ENCODE measurements at regions not wholly inside any gene's neighbourhood (a gene's known extent, or its start where the extent isn't known, plus 50 kb on each side); places are given as distances from the start of the nearest gene placed in this dataset.
"Not testable (repeated sequence)": the region's sequence is repeated elsewhere in the genome, so short reads cannot be mapped to it uniquely, and the experiment has no call there.

DNA sequence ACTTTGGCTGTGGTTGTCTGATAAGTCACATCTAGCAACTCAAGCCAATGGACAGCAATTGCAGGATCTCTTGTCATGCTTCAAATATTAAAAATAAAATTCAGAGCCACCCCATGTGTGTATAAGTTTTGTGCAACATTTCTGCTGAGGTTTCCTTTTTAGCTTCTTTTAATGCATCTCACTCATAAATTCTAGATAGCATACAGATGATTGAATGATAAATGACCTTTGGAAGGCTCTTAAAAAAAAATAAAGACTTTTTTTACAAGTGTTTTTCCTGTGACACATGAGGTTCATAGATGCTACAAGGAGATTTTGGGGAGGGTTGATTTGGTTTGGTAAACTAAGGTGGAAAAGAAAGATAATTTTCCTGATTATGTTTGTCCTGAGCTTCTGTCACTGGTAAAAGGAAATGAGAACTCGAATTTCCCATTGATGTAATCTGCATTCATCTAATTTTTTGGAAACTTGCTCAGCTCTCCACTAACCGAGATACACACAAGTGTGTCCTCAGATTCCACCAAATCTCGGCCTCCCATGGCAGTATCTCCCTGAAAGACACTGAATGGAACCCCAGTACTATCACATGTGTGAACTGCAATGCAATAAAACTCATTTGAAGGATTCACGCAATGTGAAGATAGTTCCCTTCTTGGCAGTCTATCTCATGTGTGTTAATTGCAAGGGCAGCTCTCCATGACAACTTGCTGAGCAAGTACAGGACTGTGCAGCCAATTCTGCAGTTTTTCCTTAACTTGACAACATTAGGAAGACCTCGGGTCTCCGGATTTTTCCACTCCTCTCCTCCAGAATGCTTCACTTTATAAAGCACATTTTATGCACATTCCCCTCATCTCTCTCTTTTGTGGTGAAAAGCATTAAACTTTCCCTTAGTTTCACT, 185.4 kb upstream of the PFKP start:
- Histone ChIP-seq H3K4me1 (no peaks in the 10 kb centered on the region), H3K4me3 (no peak overlapping the region), H3K27ac (no peak overlapping the region), H3K9me3 (no peaks in the 10 kb centered on the region), H3K36me3 (no peaks in the 10 kb centered on the region), H3K27me3 (peaks cover 0 to 12% of the 10 kb centered on the region in 2 donors)
- TF ChIP-seq, protein P1, sequence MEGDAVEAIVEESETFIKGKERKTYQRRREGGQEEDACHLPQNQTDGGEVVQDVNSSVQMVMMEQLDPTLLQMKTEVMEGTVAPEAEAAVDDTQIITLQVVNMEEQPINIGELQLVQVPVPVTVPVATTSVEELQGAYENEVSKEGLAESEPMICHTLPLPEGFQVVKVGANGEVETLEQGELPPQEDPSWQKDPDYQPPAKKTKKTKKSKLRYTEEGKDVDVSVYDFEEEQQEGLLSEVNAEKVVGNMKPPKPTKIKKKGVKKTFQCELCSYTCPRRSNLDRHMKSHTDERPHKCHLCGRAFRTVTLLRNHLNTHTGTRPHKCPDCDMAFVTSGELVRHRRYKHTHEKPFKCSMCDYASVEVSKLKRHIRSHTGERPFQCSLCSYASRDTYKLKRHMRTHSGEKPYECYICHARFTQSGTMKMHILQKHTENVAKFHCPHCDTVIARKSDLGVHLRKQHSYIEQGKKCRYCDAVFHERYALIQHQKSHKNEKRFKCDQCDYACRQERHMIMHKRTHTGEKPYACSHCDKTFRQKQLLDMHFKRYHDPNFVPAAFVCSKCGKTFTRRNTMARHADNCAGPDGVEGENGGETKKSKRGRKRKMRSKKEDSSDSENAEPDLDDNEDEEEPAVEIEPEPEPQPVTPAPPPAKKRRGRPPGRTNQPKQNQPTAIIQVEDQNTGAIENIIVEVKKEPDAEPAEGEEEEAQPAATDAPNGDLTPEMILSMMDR (IDR thresholded peaks at IDR 0.05) = no peak
- DNase-seq = no peak
- intact Hi-C loops (cut with DNase I; ENCODE audit: low total_unique reads) = no loop called here

- H3K9me3 ChIP-seq; H3K4me3 ChIP-seq; H3K27me3 ChIP-seq; DNase-seq; H3K36me3 ChIP-seq; H3K4me1 ChIP-seq; H3K27ac ChIP-seq; intact Hi-C loops (cut with DNase I; ENCODE audit: low total_unique reads): not testable (repeated sequence)
These were observed 187.3 kb upstream of the PFKP start for GRCh38 chr10:2880050-2880449.

DNA sequence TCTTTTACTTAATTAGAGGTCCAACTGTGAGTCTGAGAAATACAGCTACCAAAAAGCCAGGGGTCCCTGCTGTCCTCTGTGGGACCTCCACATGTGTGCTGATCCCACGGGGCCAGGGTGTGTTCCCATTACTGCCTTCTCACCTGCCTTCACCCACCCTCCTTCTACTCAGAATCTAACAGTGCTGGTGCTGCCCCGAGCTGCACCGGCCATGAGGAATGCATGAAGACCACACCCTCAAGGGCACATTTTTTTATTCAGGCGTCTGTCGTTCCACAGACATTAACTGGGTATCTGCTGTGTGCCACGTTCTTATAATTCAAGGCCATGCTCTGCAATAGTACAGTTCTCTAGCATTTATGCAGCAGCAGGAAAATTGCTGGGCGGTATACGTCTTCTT, 188.5 kb upstream of the PFKP start:
- Histone ChIP-seq H3K4me1 (no peaks in the 10 kb centered on the region), H3K36me3 (no peaks in the 10 kb centered on the region), H3K27me3 (no peaks in the 10 kb centered on the region), H3K4me3 (no peak overlapping the region), H3K27ac (no peak overlapping the region), H3K9me3 (no peaks in the 10 kb centered on the region)
- intact Hi-C loops (cut with DNase I; ENCODE audit: low total_unique reads) = no loop called here
- DNase-seq = no peak
- TF ChIP-seq, protein P1 (IDR thresholded peaks at IDR 0.05) = no peak

DNA sequence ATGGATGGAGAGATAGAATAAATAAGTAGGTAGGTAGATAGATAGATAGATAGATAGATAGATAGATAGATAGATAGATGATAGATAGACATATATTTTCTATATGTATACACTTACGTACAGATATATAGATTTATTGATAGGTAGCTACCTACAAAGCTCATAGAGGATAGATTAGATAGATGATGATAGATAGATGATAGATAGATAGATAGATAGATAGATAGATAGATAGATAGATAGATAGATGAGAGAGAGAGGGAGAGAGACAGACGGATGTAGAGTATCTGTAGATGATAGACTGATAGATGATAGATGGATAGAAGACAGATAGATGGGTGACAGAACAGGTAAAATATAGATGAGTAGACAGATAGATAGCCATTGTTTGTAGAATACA, 191.3 kb upstream of the PFKP start:
- intact Hi-C loops (cut with DNase I; ENCODE audit: low total_unique reads) = no loop called here
- Histone ChIP-seq H3K36me3 (no peaks in the 10 kb centered on the region), H3K27me3 (no peaks in the 10 kb centered on the region), H3K4me1 (no peaks in the 10 kb centered on the region), H3K27ac (no peak overlapping the region), H3K9me3 (no peaks in the 10 kb centered on the region), H3K4me3 (no peak overlapping the region)
- TF ChIP-seq, protein P1 (IDR thresholded peaks at IDR 0.05) = no peak
- no peak for DNase-seq

GRCh38 chr10:2874963-2875362, 192.4 kb upstream of the PFKP start:
- Histone ChIP-seq H3K27me3 (peaks cover 0 to 2% of the 10 kb centered on the region in 2 donors), H3K36me3 (no peaks in the 10 kb centered on the region), H3K4me3 (no peak overlapping the region), H3K27ac (no peak overlapping the region), H3K9me3 (no peaks in the 10 kb centered on the region), H3K4me1 (no peaks in the 10 kb centered on the region)
- no peak for DNase-seq
- intact Hi-C loops (cut with DNase I; ENCODE audit: low total_unique reads) = no loop called here
- TF ChIP-seq, protein P1 (IDR thresholded peaks at IDR 0.05) = no peak

DNA sequence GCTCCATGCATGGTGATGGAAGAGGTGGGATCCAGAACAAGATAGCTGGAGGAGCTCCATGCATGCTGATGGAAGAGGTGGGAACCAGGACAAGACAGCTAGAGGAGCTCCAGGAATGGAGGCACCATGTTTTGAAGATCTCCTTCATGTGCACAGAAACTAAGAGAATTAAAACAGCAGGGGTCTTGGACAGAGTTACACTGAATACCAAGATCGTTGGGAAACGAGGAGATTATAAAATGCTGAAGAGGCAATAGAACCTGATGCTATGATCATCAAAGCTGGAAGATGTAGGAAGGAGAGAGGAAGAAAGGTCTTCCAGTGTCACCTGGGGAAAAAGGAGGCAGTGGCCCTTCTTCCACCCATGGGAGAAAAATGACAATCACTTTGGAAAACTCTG, 193.6 kb upstream of the PFKP start:
- Histone ChIP-seq H3K4me1 (no peaks in the 10 kb centered on the region), H3K9me3 (no peaks in the 10 kb centered on the region), H3K4me3 (no peak overlapping the region), H3K27ac (no peak overlapping the region), H3K36me3 (no peaks in the 10 kb centered on the region), H3K27me3 (peaks cover 0 to 5% of the 10 kb centered on the region in 2 donors)
- intact Hi-C loops (cut with DNase I; ENCODE audit: low total_unique reads) = no loop called here
- no peak for DNase-seq
- TF ChIP-seq, protein P1 (IDR thresholded peaks at IDR 0.05) = no peak

Measured in tibial artery (tissue), 4 donors.